ENCODE measurements at regions not wholly inside any gene's neighbourhood (a gene's known extent, or its start where the extent isn't known, plus 50 kb on each side); places are given as distances from the start of the nearest gene placed in this dataset.

DNA sequence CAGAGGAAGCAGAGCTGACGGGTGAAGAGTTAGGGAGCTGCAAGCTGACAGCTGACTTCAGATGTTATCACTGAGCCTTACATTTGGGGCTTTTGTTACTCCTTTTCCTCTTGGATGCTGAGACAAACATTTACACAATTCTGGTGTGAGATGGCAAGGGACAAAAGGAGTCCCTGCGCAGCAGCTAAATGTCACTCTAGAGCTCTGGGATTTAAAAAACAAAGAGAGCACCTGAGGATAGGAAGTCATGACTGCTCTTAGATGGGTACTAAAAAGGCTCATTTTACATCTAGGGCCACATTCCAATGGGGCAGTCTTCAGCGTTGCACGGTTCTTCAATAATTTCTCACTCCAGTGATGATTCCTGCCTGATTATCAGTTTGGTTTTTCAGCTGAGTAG, 204.5 kb downstream of the RAB38 start:
- no peak for DNase-seq
- no peaks in the 10 kb centered on the region for H3K9me3 ChIP-seq
- H3K4me3 ChIP-seq: no peak overlapping the region
- H3K4me1 ChIP-seq: no peaks in the 10 kb centered on the region
- H3K27me3 ChIP-seq: no peaks in the 10 kb centered on the region
- TF ChIP-seq, protein P1, sequence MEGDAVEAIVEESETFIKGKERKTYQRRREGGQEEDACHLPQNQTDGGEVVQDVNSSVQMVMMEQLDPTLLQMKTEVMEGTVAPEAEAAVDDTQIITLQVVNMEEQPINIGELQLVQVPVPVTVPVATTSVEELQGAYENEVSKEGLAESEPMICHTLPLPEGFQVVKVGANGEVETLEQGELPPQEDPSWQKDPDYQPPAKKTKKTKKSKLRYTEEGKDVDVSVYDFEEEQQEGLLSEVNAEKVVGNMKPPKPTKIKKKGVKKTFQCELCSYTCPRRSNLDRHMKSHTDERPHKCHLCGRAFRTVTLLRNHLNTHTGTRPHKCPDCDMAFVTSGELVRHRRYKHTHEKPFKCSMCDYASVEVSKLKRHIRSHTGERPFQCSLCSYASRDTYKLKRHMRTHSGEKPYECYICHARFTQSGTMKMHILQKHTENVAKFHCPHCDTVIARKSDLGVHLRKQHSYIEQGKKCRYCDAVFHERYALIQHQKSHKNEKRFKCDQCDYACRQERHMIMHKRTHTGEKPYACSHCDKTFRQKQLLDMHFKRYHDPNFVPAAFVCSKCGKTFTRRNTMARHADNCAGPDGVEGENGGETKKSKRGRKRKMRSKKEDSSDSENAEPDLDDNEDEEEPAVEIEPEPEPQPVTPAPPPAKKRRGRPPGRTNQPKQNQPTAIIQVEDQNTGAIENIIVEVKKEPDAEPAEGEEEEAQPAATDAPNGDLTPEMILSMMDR (IDR thresholded peaks at IDR 0.05): no peak
- no peak for TF ChIP-seq POLR2A (IDR thresholded peaks at IDR 0.05)
- no peak overlapping the region for H3K27ac ChIP-seq
- H3K36me3 ChIP-seq: no peaks in the 10 kb centered on the region

DNA sequence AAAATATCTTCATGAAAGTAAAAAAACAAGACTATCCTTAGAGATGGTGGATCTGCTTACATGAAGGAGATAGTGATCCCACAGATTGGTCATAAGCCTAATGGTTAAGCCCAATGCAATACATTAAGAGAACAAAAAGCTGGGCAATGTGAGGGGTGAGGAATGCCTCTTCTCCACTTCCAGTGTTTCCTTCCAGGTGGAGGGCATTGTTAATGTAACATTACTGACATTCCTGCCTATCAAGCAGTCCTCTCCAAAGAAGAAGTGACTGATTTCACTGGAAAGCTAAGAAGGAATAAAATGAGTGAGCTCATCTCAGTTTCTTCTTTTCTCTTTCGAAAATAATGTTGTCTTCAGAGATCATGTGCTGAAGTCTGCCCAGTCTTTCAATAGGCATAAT, 207.8 kb downstream of the RAB38 start:
- H3K27ac ChIP-seq: no peak overlapping the region
- no peaks in the 10 kb centered on the region for H3K9me3 ChIP-seq
- H3K4me1 ChIP-seq: no peaks in the 10 kb centered on the region
- TF ChIP-seq, protein P1 (IDR thresholded peaks at IDR 0.05): no peak
- no peak for TF ChIP-seq POLR2A (IDR thresholded peaks at IDR 0.05)
- DNase-seq: no peak
- no peak overlapping the region for H3K4me3 ChIP-seq
- no peaks in the 10 kb centered on the region for H3K36me3 ChIP-seq
- no peaks in the 10 kb centered on the region for H3K27me3 ChIP-seq

DNA sequence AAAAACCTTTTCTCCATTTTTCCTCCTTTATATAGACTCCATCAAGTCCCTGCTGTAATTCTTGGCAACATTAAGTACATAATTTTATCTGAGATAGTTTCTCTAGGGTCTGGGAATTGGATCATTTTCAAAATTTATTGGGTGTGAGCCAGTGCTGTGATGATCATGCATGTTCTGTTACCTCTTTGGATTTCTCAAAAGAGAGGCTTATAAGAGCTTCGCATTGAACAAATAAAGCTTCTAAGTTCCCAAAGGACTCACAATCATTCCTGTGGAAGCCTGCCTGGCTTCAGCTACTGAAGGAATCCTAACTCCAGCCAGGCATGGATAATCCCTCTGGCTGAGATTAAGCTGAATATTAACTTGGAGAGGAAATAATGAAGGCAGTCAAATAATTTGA, 208.5 kb downstream of the RAB38 start:
- Histone ChIP-seq H3K4me3 (no peak overlapping the region), H3K9me3 (no peaks in the 10 kb centered on the region), H3K4me1 (no peaks in the 10 kb centered on the region), H3K36me3 (no peaks in the 10 kb centered on the region), H3K27ac (no peak overlapping the region), H3K27me3 (no peaks in the 10 kb centered on the region)
- DNase-seq: no peak
- TF ChIP-seq, protein P1 (IDR thresholded peaks at IDR 0.05): no peak

DNA sequence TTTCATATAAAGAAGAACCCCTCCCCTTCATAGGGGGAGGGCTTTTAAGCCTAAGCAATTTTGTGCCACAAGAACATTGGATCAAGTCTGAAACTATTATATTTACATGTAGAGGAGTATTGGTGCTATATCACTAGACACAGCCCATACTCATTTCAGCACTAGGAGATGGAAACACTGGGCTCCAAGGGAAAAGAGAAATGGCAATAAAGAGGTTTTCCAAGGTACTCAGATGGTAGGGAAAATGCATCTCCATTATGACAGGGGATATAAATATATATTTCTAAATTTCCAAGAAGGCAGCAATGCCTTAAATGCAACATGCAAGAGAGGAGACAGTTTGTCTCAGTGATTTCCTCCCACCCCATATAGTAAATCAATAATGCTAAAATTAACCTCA, 209.0 kb downstream of the RAB38 start:
- no peak overlapping the region for H3K4me3 ChIP-seq
- H3K36me3 ChIP-seq: no peaks in the 10 kb centered on the region
- no peak overlapping the region for H3K27ac ChIP-seq
- TF ChIP-seq, protein P1 (IDR thresholded peaks at IDR 0.05): no peak
- TF ChIP-seq POLR2A (IDR thresholded peaks at IDR 0.05): no peak
- no peaks in the 10 kb centered on the region for H3K4me1 ChIP-seq
- H3K27me3 ChIP-seq: no peaks in the 10 kb centered on the region
- no peaks in the 10 kb centered on the region for H3K9me3 ChIP-seq
- no peak for DNase-seq

DNA sequence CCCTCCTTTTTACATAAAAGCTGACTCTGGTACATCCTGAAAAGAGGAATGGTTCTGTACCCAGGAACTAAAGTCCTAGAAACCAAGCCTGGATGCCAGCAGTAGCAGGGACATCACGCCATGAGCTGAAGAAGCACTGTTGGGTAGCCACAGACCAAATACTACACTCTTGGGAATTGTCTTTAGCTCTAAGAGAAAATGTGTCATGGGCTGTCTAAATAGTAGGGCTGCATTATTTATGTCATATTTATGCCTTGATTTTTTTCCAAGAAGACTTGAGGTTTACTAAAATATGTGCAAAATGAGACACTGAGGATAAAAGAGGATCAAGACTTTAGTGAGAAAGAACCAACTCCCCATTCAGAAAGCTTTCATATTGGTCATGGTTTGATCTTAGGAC, 213.6 kb downstream of the RAB38 start:
- no peak for TF ChIP-seq POLR2A (IDR thresholded peaks at IDR 0.05)
- TF ChIP-seq, protein P1 (IDR thresholded peaks at IDR 0.05): no peak
- Histone ChIP-seq H3K4me1 (no peaks in the 10 kb centered on the region), H3K27ac (no peak overlapping the region), H3K4me3 (no peak overlapping the region), H3K9me3 (no peaks in the 10 kb centered on the region), H3K27me3 (no peaks in the 10 kb centered on the region), H3K36me3 (no peaks in the 10 kb centered on the region)
- DNase-seq: no peak

DNA sequence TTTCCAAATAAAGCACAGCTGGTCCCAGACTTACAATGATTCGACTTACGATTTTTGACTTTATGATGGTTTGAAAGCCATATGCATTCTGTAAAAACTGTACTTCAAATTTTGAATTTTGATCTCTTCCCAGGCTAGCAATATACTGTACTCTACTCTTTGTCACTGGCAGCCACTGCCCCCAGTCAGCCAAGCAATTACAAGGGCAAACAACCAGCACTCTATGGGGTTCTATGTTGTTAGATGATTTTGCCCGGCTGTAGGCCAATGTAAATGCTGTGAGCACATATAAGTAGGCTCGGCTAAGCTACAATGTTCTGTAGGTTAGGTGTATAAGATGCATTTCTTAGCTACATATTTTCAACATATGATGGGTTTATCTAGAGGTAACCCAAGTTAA, 217.3 kb downstream of the RAB38 start:
- H3K27ac ChIP-seq: no peak overlapping the region
- H3K4me1 ChIP-seq: no peaks in the 10 kb centered on the region
- H3K4me3 ChIP-seq: no peak overlapping the region
- no peaks in the 10 kb centered on the region for H3K36me3 ChIP-seq
- no peak for DNase-seq
- TF ChIP-seq, protein P1 (IDR thresholded peaks at IDR 0.05): no peak
- TF ChIP-seq POLR2A (IDR thresholded peaks at IDR 0.05): no peak
- no peaks in the 10 kb centered on the region for H3K27me3 ChIP-seq
- H3K9me3 ChIP-seq: no peaks in the 10 kb centered on the region

Measured in Peyer's patch (tissue), 4 donors.